ENCODE measurements at regions not wholly inside any gene's neighbourhood (a gene's known extent, or its start where the extent isn't known, plus 50 kb on each side); places are given as distances from the start of the nearest gene placed in this dataset.

DNA sequence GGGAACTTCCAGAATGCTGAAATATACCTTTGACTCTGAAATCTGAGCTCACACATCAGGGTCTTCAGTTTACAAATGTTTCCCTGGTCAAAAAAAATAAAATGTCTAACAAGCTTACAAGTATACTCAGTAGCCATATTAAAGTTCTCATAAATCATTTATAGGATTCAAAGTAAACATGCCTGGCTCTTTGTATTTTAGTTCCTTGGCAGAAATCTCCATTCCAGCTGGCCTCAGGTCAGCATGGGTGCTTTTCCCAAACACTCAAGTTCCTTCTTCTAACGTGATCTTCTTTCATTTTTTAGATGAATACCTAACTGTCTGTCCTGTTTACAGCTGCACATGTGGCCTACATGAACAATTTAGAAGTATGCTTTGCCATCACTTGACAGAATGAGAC, 263.2 kb downstream of the GAS1 start:
- WGBS, 2 experiments = 75 to 88% methylated on average over 1 of the region's 1 CpG
- no peaks in the 10 kb centered on the region for H3K9me3 ChIP-seq (ENCODE audit: control insufficient read depth, low read length)
- H3K27me3 ChIP-seq (ENCODE audit: control insufficient read depth, insufficient read depth, low read length, poor library complexity, severe bottlenecking) = no peaks in the 10 kb centered on the region
- H3K27ac ChIP-seq (ENCODE audit: insufficient read depth, low read depth, low read length, poor library complexity, severe bottlenecking) = no peak overlapping the region
- H3K36me3 ChIP-seq (ENCODE audit: control insufficient read depth, insufficient read depth, low read length) = no peaks in the 10 kb centered on the region
- H3K4me3 ChIP-seq (ENCODE audit: insufficient read depth, low read depth, low read length) = no peak overlapping the region
- no peaks in the 10 kb centered on the region for H3K4me1 ChIP-seq (ENCODE audit: control insufficient read depth, insufficient read depth, low read length)

DNA sequence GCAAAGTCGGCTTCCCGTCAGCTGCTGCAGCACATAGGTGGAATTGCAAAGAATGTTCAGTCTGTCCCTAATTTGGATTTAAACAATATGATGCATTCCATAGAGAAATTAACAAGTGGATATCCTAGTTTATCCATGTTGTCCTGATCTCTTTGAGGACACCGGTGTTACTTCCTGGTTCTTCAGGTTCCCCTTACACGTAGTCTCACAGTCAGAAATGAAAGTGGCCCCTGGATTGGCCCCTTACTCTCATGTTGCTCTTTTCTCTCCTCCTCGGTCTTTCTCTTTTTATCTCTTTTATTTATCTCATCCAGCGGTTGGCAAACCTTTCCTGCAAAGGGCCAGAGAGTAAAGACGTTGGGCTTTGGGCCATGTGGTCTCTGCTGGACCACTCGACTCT, 265.1 kb downstream of the GAS1 start:
- H3K4me3 ChIP-seq (ENCODE audit: insufficient read depth, low read depth, low read length) = no peak overlapping the region
- no peaks in the 10 kb centered on the region for H3K27me3 ChIP-seq (ENCODE audit: control insufficient read depth, insufficient read depth, low read length, poor library complexity, severe bottlenecking)
- H3K9me3 ChIP-seq (ENCODE audit: control insufficient read depth, low read length) = no peaks in the 10 kb centered on the region
- WGBS, 2 experiments = 91 to 95% methylated on average over 8 of the region's 8 CpGs
- H3K27ac ChIP-seq (ENCODE audit: insufficient read depth, low read depth, low read length, poor library complexity, severe bottlenecking) = no peak overlapping the region
- no peaks in the 10 kb centered on the region for H3K36me3 ChIP-seq (ENCODE audit: control insufficient read depth, insufficient read depth, low read length)
- H3K4me1 ChIP-seq (ENCODE audit: control insufficient read depth, insufficient read depth, low read length) = no peaks in the 10 kb centered on the region

DNA sequence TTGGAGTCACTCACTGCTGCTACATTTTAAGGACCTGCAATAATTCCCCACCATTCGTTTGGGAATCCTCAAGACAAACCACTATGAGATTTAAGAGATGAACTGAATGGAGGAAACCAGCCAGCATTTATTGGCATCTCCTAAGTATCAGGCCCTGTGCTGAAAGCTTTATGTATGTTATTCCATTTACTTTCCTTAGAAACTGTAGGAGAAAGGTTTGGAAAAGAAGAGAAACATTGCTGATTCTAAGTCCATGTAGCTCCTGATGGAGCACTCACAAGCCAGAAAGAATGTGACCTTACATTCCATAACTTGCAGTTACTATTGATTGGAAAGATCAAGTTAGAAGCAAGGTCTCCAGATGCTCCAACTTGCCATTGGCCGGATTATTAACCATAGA, 267.4 kb downstream of the GAS1 start:
- Histone ChIP-seq H3K27ac (ENCODE audit: insufficient read depth, low read depth, low read length, poor library complexity, severe bottlenecking) (no peak overlapping the region), H3K27me3 (ENCODE audit: control insufficient read depth, insufficient read depth, low read length, poor library complexity, severe bottlenecking) (no peaks in the 10 kb centered on the region), H3K4me3 (ENCODE audit: insufficient read depth, low read depth, low read length) (no peak overlapping the region), H3K4me1 (ENCODE audit: control insufficient read depth, insufficient read depth, low read length) (peaks cover 10% of the 10 kb centered on the region), H3K36me3 (ENCODE audit: control insufficient read depth, insufficient read depth, low read length) (no peaks in the 10 kb centered on the region), H3K9me3 (ENCODE audit: control insufficient read depth, low read length) (no peaks in the 10 kb centered on the region)
- 90 to 96% methylated on average over 2 of the region's 2 CpGs for WGBS, 2 experiments

DNA sequence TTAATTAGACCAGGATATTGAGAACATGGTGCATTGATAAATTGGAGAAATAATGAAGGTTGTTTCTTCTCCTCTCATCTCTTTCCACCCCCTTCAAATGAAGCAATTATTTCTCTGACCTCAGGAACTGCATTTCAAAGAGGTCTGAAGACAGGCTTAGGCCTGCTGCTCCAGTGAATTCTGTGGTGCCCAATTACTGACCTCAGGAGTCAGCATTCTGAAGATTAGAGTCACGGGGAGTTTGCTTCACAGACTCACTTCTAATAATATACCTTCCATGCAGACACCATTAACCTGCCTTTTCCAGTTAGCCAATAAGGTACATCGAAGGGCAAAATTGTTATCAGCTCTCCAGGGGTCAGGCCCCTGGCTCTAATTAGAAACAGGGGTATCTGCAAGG, 270.9 kb downstream of the GAS1 start:
- no peaks in the 10 kb centered on the region for H3K36me3 ChIP-seq (ENCODE audit: control insufficient read depth, insufficient read depth, low read length)
- WGBS, 2 experiments = 74 to 80% methylated on average over 2 of the region's 2 CpGs
- H3K27me3 ChIP-seq (ENCODE audit: control insufficient read depth, insufficient read depth, low read length, poor library complexity, severe bottlenecking) = no peaks in the 10 kb centered on the region
- H3K4me1 ChIP-seq (ENCODE audit: control insufficient read depth, insufficient read depth, low read length) = peaks cover 10% of the 10 kb centered on the region
- no peaks in the 10 kb centered on the region for H3K9me3 ChIP-seq (ENCODE audit: control insufficient read depth, low read length)
- H3K27ac ChIP-seq (ENCODE audit: insufficient read depth, low read depth, low read length, poor library complexity, severe bottlenecking) = no peak overlapping the region
- H3K4me3 ChIP-seq (ENCODE audit: insufficient read depth, low read depth, low read length) = no peak overlapping the region

DNA sequence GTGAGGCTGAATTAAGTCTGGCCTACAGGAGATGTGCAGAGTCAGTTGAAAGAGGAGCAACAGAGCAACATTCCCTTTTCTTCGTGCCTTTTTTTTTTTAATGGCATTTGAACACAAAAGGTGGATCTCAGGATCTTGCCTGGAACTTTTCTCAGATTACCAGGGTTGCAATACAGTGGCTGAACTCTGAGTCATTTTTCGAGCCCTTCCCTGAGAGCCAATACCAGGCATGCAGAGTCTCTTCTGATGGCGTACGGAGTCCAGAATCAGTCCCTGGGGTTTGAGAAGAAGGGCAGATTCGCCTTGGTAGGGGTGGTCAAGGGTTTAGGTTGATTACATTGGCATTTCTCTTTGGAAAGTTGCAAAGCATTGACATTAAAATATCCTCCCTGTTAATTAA, 271.5 kb downstream of the GAS1 start:
- Histone ChIP-seq H3K36me3 (ENCODE audit: control insufficient read depth, insufficient read depth, low read length) (no peaks in the 10 kb centered on the region), H3K27ac (ENCODE audit: insufficient read depth, low read depth, low read length, poor library complexity, severe bottlenecking) (no peak overlapping the region), H3K27me3 (ENCODE audit: control insufficient read depth, insufficient read depth, low read length, poor library complexity, severe bottlenecking) (no peaks in the 10 kb centered on the region), H3K4me1 (ENCODE audit: control insufficient read depth, insufficient read depth, low read length) (peaks cover 10% of the 10 kb centered on the region), H3K9me3 (ENCODE audit: control insufficient read depth, low read length) (no peaks in the 10 kb centered on the region), H3K4me3 (ENCODE audit: insufficient read depth, low read depth, low read length) (no peak overlapping the region)
- 93 to 95% methylated on average over 5 of the region's 5 CpGs for WGBS, 2 experiments

DNA sequence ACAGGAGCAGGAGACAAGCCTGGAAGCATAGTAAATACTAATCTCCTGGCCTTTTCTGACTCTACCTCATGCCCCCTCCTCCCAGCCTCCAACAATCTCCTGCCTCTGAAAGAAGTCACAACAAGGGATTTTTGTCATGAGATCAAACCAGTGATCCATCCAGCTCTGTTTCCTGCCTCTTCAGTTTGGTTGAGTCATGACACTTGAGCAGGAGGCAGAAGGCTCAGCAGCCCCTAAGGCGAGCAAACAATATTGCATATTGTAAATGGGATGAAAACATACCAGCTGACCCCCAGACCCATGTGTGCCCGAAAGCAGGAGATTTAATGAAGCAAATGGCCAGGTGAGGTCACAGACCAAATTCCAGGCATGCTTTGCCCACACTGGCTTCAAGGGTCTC, 272.8 kb downstream of the GAS1 start:
- Histone ChIP-seq H3K9me3 (ENCODE audit: control insufficient read depth, low read length) (no peaks in the 10 kb centered on the region), H3K36me3 (ENCODE audit: control insufficient read depth, insufficient read depth, low read length) (no peaks in the 10 kb centered on the region), H3K4me3 (ENCODE audit: insufficient read depth, low read depth, low read length) (no peak overlapping the region), H3K27me3 (ENCODE audit: control insufficient read depth, insufficient read depth, low read length, poor library complexity, severe bottlenecking) (no peaks in the 10 kb centered on the region), H3K27ac (ENCODE audit: insufficient read depth, low read depth, low read length, poor library complexity, severe bottlenecking) (no peak overlapping the region), H3K4me1 (ENCODE audit: control insufficient read depth, insufficient read depth, low read length) (peaks cover 10% of the 10 kb centered on the region)
- 91 to 98% methylated on average over 2 of the region's 2 CpGs for WGBS, 2 experiments

DNA sequence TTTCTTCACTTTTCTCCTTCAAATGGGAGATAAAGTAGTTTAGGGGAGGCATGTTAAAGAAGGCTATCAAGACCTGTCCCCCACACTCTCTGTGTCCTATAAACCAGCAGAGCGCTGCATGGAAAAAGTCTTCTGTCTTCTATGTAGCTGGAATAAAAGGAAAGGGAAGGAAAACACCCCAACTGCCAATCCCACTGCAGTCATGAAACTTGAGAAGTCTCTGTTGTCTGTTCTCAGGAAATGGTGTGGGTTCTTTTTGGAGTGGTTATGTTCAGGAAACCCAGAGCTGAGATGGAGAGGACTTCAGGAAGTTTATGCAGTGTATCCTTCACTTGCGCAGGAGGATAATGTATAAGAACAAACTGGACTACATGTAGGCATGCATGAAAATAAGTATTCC, 274.3 kb downstream of the GAS1 start:
- Histone ChIP-seq H3K27ac (ENCODE audit: insufficient read depth, low read depth, low read length, poor library complexity, severe bottlenecking) (no peak overlapping the region), H3K27me3 (ENCODE audit: control insufficient read depth, insufficient read depth, low read length, poor library complexity, severe bottlenecking) (no peaks in the 10 kb centered on the region), H3K9me3 (ENCODE audit: control insufficient read depth, low read length) (no peaks in the 10 kb centered on the region), H3K36me3 (ENCODE audit: control insufficient read depth, insufficient read depth, low read length) (no peaks in the 10 kb centered on the region), H3K4me1 (ENCODE audit: control insufficient read depth, insufficient read depth, low read length) (peaks cover 10% of the 10 kb centered on the region), H3K4me3 (ENCODE audit: insufficient read depth, low read depth, low read length) (no peak overlapping the region)
- 93 to 98% methylated on average over 1 to 2 of the region's 2 CpGs for WGBS, 2 experiments

DNA sequence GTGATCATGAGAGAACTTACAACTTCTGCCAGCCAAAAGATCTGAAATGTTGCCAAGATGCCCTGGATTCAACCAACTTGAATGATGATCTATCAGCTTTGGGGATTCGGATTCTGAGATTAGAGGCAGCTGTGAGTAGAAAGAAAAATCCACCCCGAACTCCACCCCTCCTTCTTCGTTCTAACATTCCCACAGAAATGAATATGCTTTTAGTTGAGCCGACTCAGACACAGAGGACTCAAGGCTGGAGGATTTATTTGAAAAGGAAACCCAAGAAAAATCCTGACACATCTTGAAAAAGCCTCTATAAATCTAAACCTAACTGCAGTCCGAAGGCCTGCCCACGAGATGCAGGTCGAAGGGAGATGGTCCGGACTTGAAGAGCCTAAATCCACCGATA, 275.0 kb downstream of the GAS1 start:
- Histone ChIP-seq H3K27ac (ENCODE audit: insufficient read depth, low read depth, low read length, poor library complexity, severe bottlenecking) (no peak overlapping the region), H3K4me1 (ENCODE audit: control insufficient read depth, insufficient read depth, low read length) (peaks cover 10% of the 10 kb centered on the region), H3K4me3 (ENCODE audit: insufficient read depth, low read depth, low read length) (no peak overlapping the region), H3K36me3 (ENCODE audit: control insufficient read depth, insufficient read depth, low read length) (no peaks in the 10 kb centered on the region), H3K9me3 (ENCODE audit: control insufficient read depth, low read length) (no peaks in the 10 kb centered on the region), H3K27me3 (ENCODE audit: control insufficient read depth, insufficient read depth, low read length, poor library complexity, severe bottlenecking) (no peaks in the 10 kb centered on the region)
- 92 to 96% methylated on average over 9 of the region's 9 CpGs for WGBS, 2 experiments

DNA sequence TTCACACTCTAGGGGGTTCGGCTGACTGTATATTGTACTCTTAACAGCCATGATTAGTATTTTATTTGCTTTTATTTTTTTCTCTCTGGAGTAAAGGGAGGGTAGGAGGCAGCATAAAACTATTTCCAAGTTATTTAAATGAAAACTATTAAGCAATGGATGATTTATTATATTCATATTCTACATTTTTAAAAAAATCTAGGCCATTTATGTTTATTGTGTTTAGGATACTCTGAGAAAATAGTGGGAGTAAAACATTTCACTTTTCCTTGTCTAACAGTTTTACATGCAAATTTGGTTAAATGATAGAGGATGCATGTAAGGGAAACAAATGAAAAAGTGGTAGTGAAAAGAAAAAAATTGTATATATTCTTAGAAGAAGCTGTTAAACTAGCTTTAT, 276.3 kb downstream of the GAS1 start:
- 100% methylated on average over 1 of the region's 1 CpG for WGBS, 2 experiments
- Histone ChIP-seq H3K4me3 (ENCODE audit: insufficient read depth, low read depth, low read length) (no peak overlapping the region), H3K36me3 (ENCODE audit: control insufficient read depth, insufficient read depth, low read length) (no peaks in the 10 kb centered on the region), H3K27ac (ENCODE audit: insufficient read depth, low read depth, low read length, poor library complexity, severe bottlenecking) (no peak overlapping the region), H3K4me1 (ENCODE audit: control insufficient read depth, insufficient read depth, low read length) (peaks cover 6% of the 10 kb centered on the region), H3K9me3 (ENCODE audit: control insufficient read depth, low read length) (no peaks in the 10 kb centered on the region), H3K27me3 (ENCODE audit: control insufficient read depth, insufficient read depth, low read length, poor library complexity, severe bottlenecking) (no peaks in the 10 kb centered on the region)

DNA sequence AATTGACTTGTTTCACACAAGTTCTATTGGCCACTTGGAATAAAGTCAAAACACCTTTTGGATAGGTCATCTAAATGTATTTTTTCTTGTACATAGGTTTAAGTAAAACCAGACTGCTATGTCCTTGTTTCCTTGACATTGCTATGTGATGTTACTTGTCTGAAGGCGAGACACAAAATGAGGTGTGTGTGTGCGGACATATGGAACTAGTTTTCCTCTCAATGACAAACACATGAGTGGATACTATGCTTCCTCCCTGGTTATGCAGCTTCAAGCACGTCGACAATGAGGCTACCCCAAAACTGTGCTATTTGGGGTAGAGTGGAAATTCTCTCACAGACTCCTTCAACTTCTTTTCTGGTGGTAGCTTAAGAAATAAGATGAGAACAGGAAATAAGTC, 276.8 kb downstream of the GAS1 start:
- WGBS, 2 experiments = 93 to 98% methylated on average over 4 of the region's 4 CpGs
- H3K4me3 ChIP-seq (ENCODE audit: insufficient read depth, low read depth, low read length) = no peak overlapping the region

DNA sequence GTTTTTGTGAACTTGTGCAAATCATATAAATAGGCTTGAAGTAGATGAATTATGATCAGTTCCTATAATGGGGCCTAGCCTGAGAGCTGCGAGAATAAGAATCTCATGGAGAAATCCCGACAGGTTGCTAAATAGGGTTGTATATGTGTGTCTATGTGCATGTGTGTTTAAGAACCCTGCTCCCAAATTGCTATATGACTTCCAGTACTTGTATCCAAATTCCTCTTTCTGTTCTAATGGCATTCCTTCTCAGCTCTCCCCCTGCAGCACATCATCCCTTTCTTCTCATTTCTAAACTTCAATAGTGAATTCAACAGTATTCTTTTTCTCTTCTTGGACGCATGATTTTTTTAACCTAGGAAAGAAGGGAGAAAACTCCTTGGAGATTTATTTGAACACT, 277.2 kb downstream of the GAS1 start:
- no peak overlapping the region for H3K27ac ChIP-seq (ENCODE audit: insufficient read depth, low read depth, low read length, poor library complexity, severe bottlenecking)
- H3K36me3 ChIP-seq (ENCODE audit: control insufficient read depth, insufficient read depth, low read length) = no peaks in the 10 kb centered on the region
- H3K27me3 ChIP-seq (ENCODE audit: control insufficient read depth, insufficient read depth, low read length, poor library complexity, severe bottlenecking) = no peaks in the 10 kb centered on the region
- no peaks in the 10 kb centered on the region for H3K9me3 ChIP-seq (ENCODE audit: control insufficient read depth, low read length)
- WGBS, 2 experiments = 94 to 98% methylated on average over 2 of the region's 3 CpGs
- no peaks in the 10 kb centered on the region for H3K4me1 ChIP-seq (ENCODE audit: control insufficient read depth, insufficient read depth, low read length)
- no peak overlapping the region for H3K4me3 ChIP-seq (ENCODE audit: insufficient read depth, low read depth, low read length)

More for the DNA sequence above, 276.8 kb downstream of the GAS1 start:
- Histone ChIP-seq H3K36me3 (ENCODE audit: control insufficient read depth, insufficient read depth, low read length) (no peaks in the 10 kb centered on the region), H3K9me3 (ENCODE audit: control insufficient read depth, low read length) (no peaks in the 10 kb centered on the region), H3K4me1 (ENCODE audit: control insufficient read depth, insufficient read depth, low read length) (peaks cover 1% of the 10 kb centered on the region), H3K27ac (ENCODE audit: insufficient read depth, low read depth, low read length, poor library complexity, severe bottlenecking) (no peak overlapping the region), H3K27me3 (ENCODE audit: control insufficient read depth, insufficient read depth, low read length, poor library complexity, severe bottlenecking) (no peaks in the 10 kb centered on the region)

All from ectodermal cell (in vitro differentiated cells).